Immature natural killer cell (primary cell): ENCODE measurements at regions not wholly inside any gene's neighbourhood (a gene's known extent, or its start where the extent isn't known, plus 50 kb on each side); places are given as distances from the start of the nearest gene placed in this dataset.

Experiments used
- DNase-seq, 3 donors: peaks; one replicate each; pipeline ENCODE4 v3.0.0; 2022; ENCODE audit warnings: mixed read lengths in 1 of 3
- H3K27ac Mint-ChIP-seq, 6 donors: one replicate each; pipeline ENCODE4 v1.8.0; 2020; ENCODE audit warnings: mixed read lengths in 6 of 6, mild to moderate bottlenecking in 5 of 6, inconsistent platforms in 4 of 6, moderate library complexity in 3 of 6
- H3K27me3 Mint-ChIP-seq, 3 donors: one replicate each; pipeline ENCODE4 v1.8.0; 2020 to 2021; ENCODE audit warnings: low read depth in 3 of 3, mild to moderate bottlenecking in 3 of 3, mixed read lengths in 3 of 3, moderate library complexity in 3 of 3, inconsistent platforms in 1 of 3
- H3K36me3 Mint-ChIP-seq, 3 donors: one replicate each; pipeline ENCODE4 v1.8.0; 2020; ENCODE audit warnings: mixed read lengths in 3 of 3, inconsistent platforms in 2 of 3, mild to moderate bottlenecking in 2 of 3
- H3K4me1 Mint-ChIP-seq, 2 donors: one replicate each; pipeline ENCODE4 v1.8.0; 2020; ENCODE audit warnings: inconsistent platforms in 2 of 2, mild to moderate bottlenecking in 2 of 2, mixed read lengths in 2 of 2, moderate library complexity in 1 of 2
- H3K4me3 Mint-ChIP-seq, 5 donors: one replicate each; pipeline ENCODE4 v1.8.0; 2020; ENCODE audit warnings: mild to moderate bottlenecking in 5 of 5, mixed read lengths in 5 of 5, inconsistent platforms in 3 of 5, moderate library complexity in 3 of 5
- H3K9me3 Mint-ChIP-seq, 6 donors: one replicate each; pipeline ENCODE4 v1.8.0; 2020; ENCODE audit warnings: mild to moderate bottlenecking in 6 of 6, mixed read lengths in 6 of 6, inconsistent platforms in 4 of 6, moderate library complexity in 3 of 6

- Mint-ChIP-seq H3K36me3 (no peaks in the 10 kb centered on the region), H3K9me3 (peaks cover 0 to 3% (median 0%) of the 10 kb centered on the region in 6 donors), H3K27ac (no peak overlapping the region), H3K27me3 (peaks cover 0 to 11% (median 5%) of the 10 kb centered on the region in 3 donors), H3K4me3 (no peak overlapping the region), H3K4me1 (no peaks in the 10 kb centered on the region)
- no peak for DNase-seq
Measured at GRCh38 chr1:94684690-94685250, 135.4 kb upstream of the SLC44A3 start.

DNA sequence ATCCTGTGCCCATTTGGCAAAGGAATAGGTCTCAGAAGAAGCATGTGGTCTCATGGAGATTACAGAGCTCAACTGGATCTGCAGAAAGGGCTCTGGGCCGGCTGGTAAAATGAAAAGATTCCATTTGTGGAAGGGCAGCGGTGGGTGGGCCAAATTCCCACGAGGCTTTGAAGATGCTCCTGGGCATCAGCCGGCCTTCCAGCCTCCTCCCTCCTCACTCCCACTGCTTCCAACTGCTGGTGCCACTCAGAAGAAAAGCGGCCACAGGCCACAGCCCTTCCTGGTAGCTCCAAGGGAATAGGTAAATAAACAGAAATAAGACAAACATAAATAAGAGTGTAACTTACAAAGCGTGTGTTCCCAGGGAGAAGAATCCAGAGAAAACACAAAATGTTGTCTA, 136.3 kb upstream of the SLC44A3 start:
- H3K36me3 Mint-ChIP-seq: no peaks in the 10 kb centered on the region
- no peaks in the 10 kb centered on the region for H3K4me1 Mint-ChIP-seq
- peaks cover 4 to 11% (median 5%) of the 10 kb centered on the region in 3 donors for H3K27me3 Mint-ChIP-seq
- H3K4me3 Mint-ChIP-seq: no peak overlapping the region
- no peak for DNase-seq
- H3K27ac Mint-ChIP-seq: no peak overlapping the region
- H3K9me3 Mint-ChIP-seq: no peaks in the 10 kb centered on the region

DNA sequence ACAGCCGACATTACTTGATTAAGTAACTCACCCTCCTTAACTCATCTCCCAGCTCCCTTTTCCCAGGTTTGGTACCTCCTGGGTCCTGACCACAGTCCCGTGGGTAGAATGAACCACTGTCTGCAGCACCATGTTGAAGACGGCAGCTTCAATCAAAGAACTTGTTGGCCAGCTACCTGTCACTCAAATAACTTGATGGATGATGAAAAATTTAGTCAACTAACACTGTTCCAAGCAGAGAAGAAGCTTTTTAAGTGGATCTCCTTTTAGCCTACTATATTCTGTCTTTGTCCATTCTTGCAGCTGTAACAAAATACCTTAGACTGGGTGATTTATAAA, 138.4 kb upstream of the F3 start:
- Mint-ChIP-seq H3K27ac (no peak overlapping the region), H3K9me3 (no peaks in the 10 kb centered on the region), H3K36me3 (no peaks in the 10 kb centered on the region), H3K27me3 (peaks cover 7 to 9% (median 8%) of the 10 kb centered on the region in 3 donors), H3K4me1 (no peaks in the 10 kb centered on the region), H3K4me3 (no peak overlapping the region)
- no peak for DNase-seq

GRCh38 chr1:94679332-94680038, 137.9 kb upstream of the F3 start:
- no peak for DNase-seq
- no peak overlapping the region for H3K4me3 Mint-ChIP-seq
- no peaks in the 10 kb centered on the region for H3K9me3 Mint-ChIP-seq
- no peaks in the 10 kb centered on the region for H3K4me1 Mint-ChIP-seq
- H3K36me3 Mint-ChIP-seq: no peaks in the 10 kb centered on the region
- H3K27ac Mint-ChIP-seq: no peak overlapping the region
- H3K27me3 Mint-ChIP-seq: peaks cover 8 to 9% (median 8%) of the 10 kb centered on the region in 3 donors

GRCh38 chr1:94678202-94678848, 136.8 kb upstream of the F3 start:
- no peak for DNase-seq
- H3K36me3 Mint-ChIP-seq: no peaks in the 10 kb centered on the region
- H3K27ac Mint-ChIP-seq: no peak overlapping the region
- H3K4me3 Mint-ChIP-seq: no peak overlapping the region
- H3K27me3 Mint-ChIP-seq: peaks cover 8 to 9% (median 8%) of the 10 kb centered on the region in 3 donors
- no peaks in the 10 kb centered on the region for H3K4me1 Mint-ChIP-seq
- H3K9me3 Mint-ChIP-seq: no peaks in the 10 kb centered on the region

DNA sequence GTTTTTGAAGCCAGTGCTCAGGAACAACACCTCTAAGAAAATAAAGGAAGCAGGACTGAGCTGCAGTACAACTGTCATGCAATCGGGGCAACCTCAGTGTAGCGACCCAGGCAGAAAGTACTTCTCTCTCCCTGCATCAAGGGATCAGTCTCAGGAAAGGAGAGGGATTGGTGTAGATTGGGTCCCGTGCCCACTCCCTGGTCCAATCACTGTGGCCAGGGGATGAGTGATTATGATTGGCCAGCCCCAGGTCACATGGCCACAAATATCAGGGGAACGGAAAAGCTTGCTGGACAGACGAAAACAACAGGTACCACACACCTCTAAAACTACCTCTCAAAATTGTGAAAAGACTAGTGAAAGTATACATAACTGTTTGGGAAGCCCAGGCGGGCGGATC, 136.2 kb upstream of the F3 start:
- Mint-ChIP-seq H3K9me3 (no peaks in the 10 kb centered on the region), H3K36me3 (no peaks in the 10 kb centered on the region), H3K27ac (no peak overlapping the region), H3K4me3 (no peak overlapping the region), H3K4me1 (no peaks in the 10 kb centered on the region), H3K27me3 (peaks cover 8 to 10% (median 9%) of the 10 kb centered on the region in 3 donors)
- no peak for DNase-seq

- H3K36me3 Mint-ChIP-seq: no peaks in the 10 kb centered on the region
- no peak overlapping the region for H3K27ac Mint-ChIP-seq
- H3K4me3 Mint-ChIP-seq: no peak overlapping the region
- DNase-seq: no peak
- peaks cover 9 to 10% (median 9%) of the 10 kb centered on the region in 3 donors for H3K27me3 Mint-ChIP-seq
- no peaks in the 10 kb centered on the region for H3K4me1 Mint-ChIP-seq
- no peaks in the 10 kb centered on the region for H3K9me3 Mint-ChIP-seq
Measured at GRCh38 chr1:94677087-94677486, 135.5 kb upstream of the F3 start.

DNA sequence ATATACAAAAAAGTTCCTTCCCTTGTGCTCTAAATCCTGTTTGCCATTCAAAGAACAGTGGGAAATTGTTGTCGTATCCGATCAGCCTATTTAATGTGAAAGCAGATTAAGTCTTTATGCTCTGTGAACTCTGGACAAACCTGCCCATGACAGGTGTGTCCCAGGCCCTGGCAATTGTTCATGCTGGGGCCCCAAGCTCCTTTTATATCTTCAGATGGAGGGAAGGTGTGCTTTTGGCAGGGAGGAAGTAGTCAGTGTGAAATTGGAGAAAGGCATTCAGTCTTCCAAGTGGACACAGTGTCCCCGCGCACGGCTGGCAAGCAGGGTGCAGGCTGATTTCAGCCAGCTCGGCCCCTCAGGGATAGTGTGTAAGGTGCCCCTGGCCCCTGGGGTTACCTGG, 135.1 kb upstream of the F3 start:
- Mint-ChIP-seq H3K9me3 (no peaks in the 10 kb centered on the region), H3K27ac (no peak overlapping the region), H3K27me3 (peaks cover 9 to 10% (median 9%) of the 10 kb centered on the region in 3 donors), H3K4me3 (no peak overlapping the region), H3K4me1 (no peaks in the 10 kb centered on the region), H3K36me3 (no peaks in the 10 kb centered on the region)
- DNase-seq: no peak

- no peak overlapping the region for H3K27ac Mint-ChIP-seq
- no peak overlapping the region for H3K4me3 Mint-ChIP-seq
- no peaks in the 10 kb centered on the region for H3K9me3 Mint-ChIP-seq
- no peak for DNase-seq
- peaks cover 5 to 9% (median 8%) of the 10 kb centered on the region in 3 donors for H3K27me3 Mint-ChIP-seq
- no peaks in the 10 kb centered on the region for H3K36me3 Mint-ChIP-seq
- H3K4me1 Mint-ChIP-seq: no peaks in the 10 kb centered on the region
Measured at GRCh38 chr1:94675373-94675772, 133.8 kb upstream of the F3 start.

DNA sequence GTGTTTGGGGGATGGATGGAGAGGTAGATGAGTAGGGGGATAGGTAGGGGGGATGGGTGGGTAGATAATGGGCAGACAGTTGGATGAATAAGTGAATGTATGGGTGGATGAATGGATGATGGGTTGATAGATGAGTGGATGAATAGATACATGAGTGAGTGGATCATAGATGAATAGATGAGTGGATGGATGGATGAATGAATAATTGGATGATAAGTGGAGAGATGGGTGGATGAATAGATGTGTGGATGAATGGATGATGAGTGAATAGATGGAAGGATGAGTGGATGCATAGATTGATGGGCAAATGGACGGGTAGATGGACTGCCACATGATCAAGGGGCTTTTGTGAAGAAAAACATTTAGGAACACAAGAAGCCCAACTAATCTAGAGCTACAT, 133.3 kb upstream of the F3 start:
- Mint-ChIP-seq H3K9me3 (no peaks in the 10 kb centered on the region), H3K36me3 (no peaks in the 10 kb centered on the region), H3K27me3 (peaks cover 5 to 10% (median 7%) of the 10 kb centered on the region in 3 donors), H3K4me3 (no peak overlapping the region), H3K4me1 (no peaks in the 10 kb centered on the region), H3K27ac (no peak overlapping the region)
- DNase-seq: no peak

DNA sequence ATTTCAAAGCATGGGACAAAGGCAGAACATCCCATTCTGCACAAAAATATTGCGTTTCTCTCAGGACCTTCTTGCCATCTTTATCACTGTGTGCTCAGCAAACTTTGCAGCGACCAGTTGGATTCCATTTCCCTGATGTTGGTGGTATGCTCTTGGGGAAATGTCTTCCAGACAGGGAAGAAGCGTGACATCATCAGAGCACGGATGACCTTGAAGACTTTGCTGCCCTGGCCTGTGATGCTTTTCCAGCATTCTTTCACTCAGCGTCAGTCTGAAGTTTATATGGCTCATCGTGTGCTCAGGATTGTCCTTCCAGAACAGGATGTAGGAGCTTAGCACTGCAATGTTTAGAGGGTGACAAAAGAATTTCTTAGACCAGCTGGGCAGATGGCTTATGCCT, 131.4 kb upstream of the F3 start:
- no peak for DNase-seq

DNA sequence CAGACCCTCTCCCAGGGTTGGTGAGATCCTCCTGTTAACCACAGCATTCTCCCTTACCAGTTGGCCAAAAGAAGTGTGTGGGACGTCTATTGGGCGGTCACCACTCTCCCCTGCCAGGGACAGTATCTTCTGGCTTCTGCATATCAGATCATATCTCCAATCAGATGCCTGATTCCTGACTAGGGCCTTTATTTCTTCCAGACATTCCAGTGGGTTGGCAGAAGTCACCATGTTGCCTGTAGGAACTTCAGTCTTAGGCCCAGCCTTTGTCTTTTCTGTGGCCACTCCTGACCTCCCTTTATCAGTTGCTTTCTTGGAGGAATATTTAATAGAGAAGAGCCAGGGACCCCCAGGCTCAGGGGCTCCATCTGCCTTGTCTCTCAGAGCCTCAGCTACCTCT, 130.4 kb upstream of the F3 start:
- Mint-ChIP-seq H3K27ac (no peak overlapping the region), H3K27me3 (peaks cover 4 to 11% (median 5%) of the 10 kb centered on the region in 3 donors), H3K4me3 (no peak overlapping the region), H3K9me3 (no peaks in the 10 kb centered on the region), H3K4me1 (no peaks in the 10 kb centered on the region), H3K36me3 (no peaks in the 10 kb centered on the region)
- no peak for DNase-seq

More for the DNA sequence above, 131.4 kb upstream of the F3 start:
- Mint-ChIP-seq H3K27me3 (peaks cover 5 to 7% (median 5%) of the 10 kb centered on the region in 3 donors), H3K4me1 (no peaks in the 10 kb centered on the region), H3K9me3 (no peaks in the 10 kb centered on the region), H3K4me3 (no peak overlapping the region), H3K27ac (no peak overlapping the region), H3K36me3 (no peaks in the 10 kb centered on the region)

DNA sequence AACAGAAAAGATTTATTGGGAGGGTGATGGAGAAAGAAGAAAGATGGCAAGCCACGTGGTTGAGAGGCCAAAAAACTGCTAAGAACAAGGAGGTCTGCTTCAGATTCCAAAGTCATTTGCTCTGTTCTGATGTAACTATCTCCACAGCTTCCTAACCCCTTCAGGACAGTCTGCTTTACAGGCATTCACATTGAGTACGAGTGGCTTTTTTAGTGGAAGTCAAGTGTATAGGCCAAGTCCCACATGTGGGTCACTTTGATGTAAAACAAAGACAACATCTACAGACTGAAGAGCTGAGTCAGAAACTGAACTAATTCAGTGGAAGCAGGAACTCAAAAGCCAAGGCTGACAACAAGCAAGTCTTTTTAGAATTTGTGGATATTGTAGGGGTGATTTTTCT, 128.7 kb upstream of the F3 start:
- DNase-seq: no peak
- H3K4me1 Mint-ChIP-seq: no peaks in the 10 kb centered on the region
- no peaks in the 10 kb centered on the region for H3K36me3 Mint-ChIP-seq
- no peak overlapping the region for H3K27ac Mint-ChIP-seq
- H3K4me3 Mint-ChIP-seq: no peak overlapping the region
- no peaks in the 10 kb centered on the region for H3K9me3 Mint-ChIP-seq
- H3K27me3 Mint-ChIP-seq: peaks cover 4 to 15% (median 6%) of the 10 kb centered on the region in 3 donors

DNA sequence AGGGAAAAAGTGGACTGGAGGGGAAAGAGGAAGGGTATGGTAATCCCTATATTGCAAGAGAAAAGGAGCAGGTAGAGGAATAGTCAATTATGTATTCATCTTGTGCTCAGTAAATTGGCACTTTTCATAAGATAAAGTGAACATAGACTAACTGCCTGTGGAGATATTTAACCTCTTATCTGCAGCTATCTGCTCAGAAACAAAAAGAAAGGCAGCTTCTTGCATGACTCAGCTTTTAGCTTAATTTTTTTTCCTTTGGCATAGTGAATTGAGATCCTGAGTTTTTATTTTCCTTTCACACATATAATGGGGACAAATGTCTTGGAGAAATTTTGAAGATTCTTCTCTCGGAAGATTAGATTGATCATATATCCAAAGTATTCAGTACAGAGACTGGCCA, 127.6 kb upstream of the F3 start:
- Mint-ChIP-seq H3K9me3 (no peaks in the 10 kb centered on the region), H3K4me3 (no peak overlapping the region), H3K36me3 (no peaks in the 10 kb centered on the region), H3K4me1 (no peaks in the 10 kb centered on the region), H3K27me3 (peaks cover 4 to 18% (median 7%) of the 10 kb centered on the region in 3 donors), H3K27ac (no peak overlapping the region)
- no peak for DNase-seq
